ENCODE measurements at regions not wholly inside any gene's neighbourhood (a gene's known extent, or its start where the extent isn't known, plus 50 kb on each side); places are given as distances from the start of the nearest gene placed in this dataset.

DNA sequence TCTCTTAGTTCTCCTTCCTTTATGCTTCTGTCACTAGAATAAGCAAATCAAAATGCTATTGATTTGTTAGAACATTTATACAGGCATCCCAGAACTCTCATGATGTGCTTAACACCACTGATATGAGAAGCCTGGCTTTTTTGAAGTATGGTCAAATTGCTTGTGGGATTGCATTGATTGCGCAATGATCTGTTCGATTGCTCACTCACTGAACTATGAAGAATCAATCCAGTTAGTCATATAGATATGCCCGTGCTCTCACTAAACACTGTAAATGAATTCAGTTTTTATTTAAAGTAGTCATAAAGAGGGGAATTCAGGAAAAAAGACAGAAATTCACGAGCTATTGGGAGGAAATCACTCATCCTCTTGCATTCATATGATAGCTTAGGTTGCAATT is 1237.8 kb downstream of the SUCLG1 start:
- no peaks in the 10 kb centered on the region for H3K36me3 ChIP-seq (ENCODE audit: control insufficient read depth in 4 of 4, insufficient read depth in 4 of 4, low read length in 4 of 4)
- no peak overlapping the region for H3K9ac ChIP-seq (ENCODE audit: insufficient read depth in 1 of 2, low read length in 2 of 2)
- WGBS, 2 donors = 81 to 82% methylated on average over 4 of the region's 4 CpGs
- peak in 1 of 3 donors; percentile 6 for DNase-seq
- no peak overlapping the region for H3K27ac ChIP-seq (ENCODE audit: low read depth in 1 of 2, low read length in 1 of 2)
- no peaks in the 10 kb centered on the region for H3K27me3 ChIP-seq (ENCODE audit: control insufficient read depth in 3 of 3, insufficient read depth in 3 of 3, low read length in 2 of 3)
- H3K4me3 ChIP-seq = no peak overlapping the region
- no peak for ATAC-seq (ENCODE audit: insufficient read depth, low FRiP score)
- no peaks in the 10 kb centered on the region for H3K9me3 ChIP-seq (ENCODE audit: control insufficient read depth in 4 of 4, insufficient read depth in 3 of 4, low read length in 3 of 4)
- TF ChIP-seq, protein P1, sequence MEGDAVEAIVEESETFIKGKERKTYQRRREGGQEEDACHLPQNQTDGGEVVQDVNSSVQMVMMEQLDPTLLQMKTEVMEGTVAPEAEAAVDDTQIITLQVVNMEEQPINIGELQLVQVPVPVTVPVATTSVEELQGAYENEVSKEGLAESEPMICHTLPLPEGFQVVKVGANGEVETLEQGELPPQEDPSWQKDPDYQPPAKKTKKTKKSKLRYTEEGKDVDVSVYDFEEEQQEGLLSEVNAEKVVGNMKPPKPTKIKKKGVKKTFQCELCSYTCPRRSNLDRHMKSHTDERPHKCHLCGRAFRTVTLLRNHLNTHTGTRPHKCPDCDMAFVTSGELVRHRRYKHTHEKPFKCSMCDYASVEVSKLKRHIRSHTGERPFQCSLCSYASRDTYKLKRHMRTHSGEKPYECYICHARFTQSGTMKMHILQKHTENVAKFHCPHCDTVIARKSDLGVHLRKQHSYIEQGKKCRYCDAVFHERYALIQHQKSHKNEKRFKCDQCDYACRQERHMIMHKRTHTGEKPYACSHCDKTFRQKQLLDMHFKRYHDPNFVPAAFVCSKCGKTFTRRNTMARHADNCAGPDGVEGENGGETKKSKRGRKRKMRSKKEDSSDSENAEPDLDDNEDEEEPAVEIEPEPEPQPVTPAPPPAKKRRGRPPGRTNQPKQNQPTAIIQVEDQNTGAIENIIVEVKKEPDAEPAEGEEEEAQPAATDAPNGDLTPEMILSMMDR (IDR thresholded peaks at IDR 0.05; ENCODE audit: control extremely low read depth, extremely low read depth) = no peak
- H3K4me1 ChIP-seq (ENCODE audit: control insufficient read depth in 5 of 5, insufficient read depth in 5 of 5, low read length in 5 of 5) = peaks cover 0 to 3% (median 0%) of the 10 kb centered on the region in 5 donors

GRCh38 chr2:83217854-83218253 is 1241.2 kb downstream of the SUCLG1 start:
- DNase-seq = no peak
- WGBS, 2 donors = 85% methylated on average over 4 of the region's 4 CpGs

GRCh38 chr2:83196225-83196624 is 1262.9 kb downstream of the SUCLG1 start:
- TF ChIP-seq, protein P1 (IDR thresholded peaks at IDR 0.05; ENCODE audit: control extremely low read depth, extremely low read depth) = peak; percentile 39
- ATAC-seq (ENCODE audit: insufficient read depth, low FRiP score) (no peak), DNase-seq (peak in 2 of 3 donors; percentile 74 to 80)
- Histone ChIP-seq H3K9ac (ENCODE audit: insufficient read depth in 1 of 2, low read length in 2 of 2) (no peak overlapping the region), H3K4me1 (ENCODE audit: control insufficient read depth in 5 of 5, insufficient read depth in 5 of 5, low read length in 5 of 5) (no peaks in the 10 kb centered on the region), H3K27me3 (ENCODE audit: control insufficient read depth in 3 of 3, insufficient read depth in 3 of 3, low read length in 2 of 3) (no peaks in the 10 kb centered on the region), H3K27ac (ENCODE audit: low read depth in 1 of 2, low read length in 1 of 2) (no peak overlapping the region), H3K9me3 (ENCODE audit: control insufficient read depth in 4 of 4, insufficient read depth in 3 of 4, low read length in 3 of 4) (no peaks in the 10 kb centered on the region), H3K4me3 (no peak overlapping the region), H3K36me3 (ENCODE audit: control insufficient read depth in 4 of 4, insufficient read depth in 4 of 4, low read length in 4 of 4) (no peaks in the 10 kb centered on the region)
- WGBS, 2 donors = 2 to 3% methylated on average over 1 of the region's 1 CpG

More at GRCh38 chr2:83217854-83218253, 1241.2 kb downstream of the SUCLG1 start:
- Histone ChIP-seq H3K36me3 (ENCODE audit: control insufficient read depth in 4 of 4, insufficient read depth in 4 of 4, low read length in 4 of 4) (no peaks in the 10 kb centered on the region), H3K4me1 (ENCODE audit: control insufficient read depth in 5 of 5, insufficient read depth in 5 of 5, low read length in 5 of 5) (no peaks in the 10 kb centered on the region), H3K9me3 (ENCODE audit: control insufficient read depth in 4 of 4, insufficient read depth in 3 of 4, low read length in 3 of 4) (no peaks in the 10 kb centered on the region), H3K9ac (ENCODE audit: insufficient read depth in 1 of 2, low read length in 2 of 2) (no peak overlapping the region), H3K27ac (ENCODE audit: low read depth in 1 of 2, low read length in 1 of 2) (no peak overlapping the region), H3K27me3 (ENCODE audit: control insufficient read depth in 3 of 3, insufficient read depth in 3 of 3, low read length in 2 of 3) (no peaks in the 10 kb centered on the region), H3K4me3 (no peak overlapping the region)
- TF ChIP-seq, protein P1 (IDR thresholded peaks at IDR 0.05; ENCODE audit: control extremely low read depth, extremely low read depth) = no peak
- ATAC-seq (ENCODE audit: insufficient read depth, low FRiP score) = no peak

GRCh38 chr2:83191316-83191715 is 1267.8 kb downstream of the SUCLG1 start:
- H3K4me3 ChIP-seq = no peak overlapping the region
- H3K27me3 ChIP-seq (ENCODE audit: control insufficient read depth in 3 of 3, insufficient read depth in 3 of 3, low read length in 2 of 3) = no peaks in the 10 kb centered on the region
- no peak for DNase-seq
- 94 to 98% methylated on average over 2 of the region's 2 CpGs for WGBS, 2 donors
- no peak for ATAC-seq (ENCODE audit: insufficient read depth, low FRiP score)
- H3K9ac ChIP-seq (ENCODE audit: insufficient read depth in 1 of 2, low read length in 2 of 2) = no peak overlapping the region
- TF ChIP-seq, protein P1 (IDR thresholded peaks at IDR 0.05; ENCODE audit: control extremely low read depth, extremely low read depth) = no peak
- no peaks in the 10 kb centered on the region for H3K9me3 ChIP-seq (ENCODE audit: control insufficient read depth in 4 of 4, insufficient read depth in 3 of 4, low read length in 3 of 4)
- no peak overlapping the region for H3K27ac ChIP-seq (ENCODE audit: low read depth in 1 of 2, low read length in 1 of 2)
- H3K4me1 ChIP-seq (ENCODE audit: control insufficient read depth in 5 of 5, insufficient read depth in 5 of 5, low read length in 5 of 5) = no peaks in the 10 kb centered on the region
- H3K36me3 ChIP-seq (ENCODE audit: control insufficient read depth in 4 of 4, insufficient read depth in 4 of 4, low read length in 4 of 4) = no peaks in the 10 kb centered on the region
